ENCODE measurements at regions not wholly inside any gene's neighbourhood (a gene's known extent, or its start where the extent isn't known, plus 50 kb on each side); places are given as distances from the start of the nearest gene placed in this dataset.
"Not testable (repeated sequence)": the region's sequence is repeated elsewhere in the genome, so short reads cannot be mapped to it uniquely, and the experiment has no call there.

- H3K4me1 Mint-ChIP-seq (ENCODE audit: low read depth, unreplicated experiment), result peaks cover 21% of the 10 kb centered on the region
- H3K36me3 Mint-ChIP-seq (ENCODE audit: insufficient read depth, unreplicated experiment), result no peaks in the 10 kb centered on the region
- CTCF ChIA-PET, result no interaction called here
- H3K27me3 Mint-ChIP-seq (ENCODE audit: unreplicated experiment), result peaks cover 8% of the 10 kb centered on the region
- intact Hi-C loops (cut with micrococcal nuclease; ENCODE audit: unreplicated experiment), result loop anchor here (10.0 kb wide), 1 partner anchor 842 kb away; no protein-coding TSS in a partner anchor
- no peaks in the 10 kb centered on the region for H3K9me3 Mint-ChIP-seq (ENCODE audit: low read depth, unreplicated experiment)
- BruUV-seq (replicated peaks), result no TSS peak
- H3K4me3 Mint-ChIP-seq (ENCODE audit: low read depth, unreplicated experiment), result no peak overlapping the region
- H3K27ac Mint-ChIP-seq (ENCODE audit: unreplicated experiment), result no peak overlapping the region
- no peak for TF ChIP-seq CTCF (IDR thresholded peaks at IDR 0.05; ENCODE audit: unreplicated experiment)
- no peak for DNase-seq
These were observed 94.4 kb upstream of the MPP7 start for GRCh38 chr10:28397229-28397628.

DNA sequence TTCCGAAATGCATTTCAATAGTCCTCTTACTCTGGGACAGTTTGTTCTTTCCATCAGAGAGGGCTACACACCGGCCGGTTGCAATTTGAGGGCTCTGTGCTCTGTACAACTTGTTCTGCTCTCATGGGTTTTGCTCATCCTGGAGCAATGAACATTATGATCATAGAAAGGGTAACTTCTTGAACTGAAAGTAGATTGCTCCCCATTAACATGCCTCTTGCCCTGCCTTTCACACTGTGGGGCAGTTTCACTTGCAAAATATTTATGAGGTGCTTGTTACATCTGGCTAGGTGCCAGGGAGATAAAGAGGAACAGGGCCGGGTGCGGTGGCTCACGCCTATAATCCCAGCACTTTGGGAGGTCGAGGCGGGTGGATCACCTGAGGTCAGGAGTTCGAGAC lies 97.3 kb upstream of the MPP7 start:
- no peaks in the 10 kb centered on the region for H3K36me3 Mint-ChIP-seq (ENCODE audit: insufficient read depth, unreplicated experiment)
- H3K27ac Mint-ChIP-seq (ENCODE audit: unreplicated experiment), result no peak overlapping the region
- TF ChIP-seq CTCF (IDR thresholded peaks at IDR 0.05; ENCODE audit: unreplicated experiment), result no peak
- peaks cover 10% of the 10 kb centered on the region for H3K27me3 Mint-ChIP-seq (ENCODE audit: unreplicated experiment)
- CTCF ChIA-PET, result interaction anchor here (1.1 kb wide), 1 partner anchor 11 kb away, joined by 5 read pairs; no protein-coding TSS in a partner anchor
- no TSS peak for BruUV-seq (replicated peaks)
- H3K4me3 Mint-ChIP-seq (ENCODE audit: low read depth, unreplicated experiment), result no peak overlapping the region
- H3K9me3 Mint-ChIP-seq (ENCODE audit: low read depth, unreplicated experiment), result no peaks in the 10 kb centered on the region
- intact Hi-C loops (cut with micrococcal nuclease; ENCODE audit: unreplicated experiment), result no loop called here
- peaks cover 21% of the 10 kb centered on the region for H3K4me1 Mint-ChIP-seq (ENCODE audit: low read depth, unreplicated experiment)
- no peak for DNase-seq

DNA sequence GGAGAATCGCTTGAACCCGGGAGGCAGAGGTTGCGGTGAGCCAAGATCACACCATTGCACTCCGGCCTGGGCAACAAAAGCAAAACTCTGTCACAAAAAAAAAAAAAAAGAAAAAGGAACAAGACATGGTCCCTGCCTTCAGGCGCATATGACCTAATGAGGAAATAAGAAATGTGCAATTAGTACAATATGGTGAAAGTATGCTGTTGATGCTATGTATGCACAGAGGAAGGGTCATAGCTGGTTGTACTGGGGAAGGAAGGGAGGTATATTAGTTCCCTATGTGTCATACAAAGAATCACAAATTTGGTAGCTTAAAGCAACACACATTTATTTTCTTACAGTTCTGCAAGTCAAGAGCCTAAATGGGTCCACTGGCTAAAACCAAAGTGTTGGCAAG lies 97.8 kb upstream of the MPP7 start:
- Mint-ChIP-seq H3K9me3 (ENCODE audit: low read depth, unreplicated experiment) (no peaks in the 10 kb centered on the region), H3K4me1 (ENCODE audit: low read depth, unreplicated experiment) (peaks cover 21% of the 10 kb centered on the region), H3K36me3 (ENCODE audit: insufficient read depth, unreplicated experiment) (no peaks in the 10 kb centered on the region), H3K27me3 (ENCODE audit: unreplicated experiment) (peaks cover 10% of the 10 kb centered on the region), H3K4me3 (ENCODE audit: low read depth, unreplicated experiment) (no peak overlapping the region), H3K27ac (ENCODE audit: unreplicated experiment) (no peak overlapping the region)
- DNase-seq, result no peak
- TF ChIP-seq CTCF (IDR thresholded peaks at IDR 0.05; ENCODE audit: unreplicated experiment), result no peak
- BruUV-seq (replicated peaks), result no TSS peak
- intact Hi-C loops (cut with micrococcal nuclease; ENCODE audit: unreplicated experiment), result no loop called here
- CTCF ChIA-PET, result interaction anchor here (1.1 kb wide), 1 partner anchor 10 kb away, joined by 5 read pairs; no protein-coding TSS in a partner anchor

DNA sequence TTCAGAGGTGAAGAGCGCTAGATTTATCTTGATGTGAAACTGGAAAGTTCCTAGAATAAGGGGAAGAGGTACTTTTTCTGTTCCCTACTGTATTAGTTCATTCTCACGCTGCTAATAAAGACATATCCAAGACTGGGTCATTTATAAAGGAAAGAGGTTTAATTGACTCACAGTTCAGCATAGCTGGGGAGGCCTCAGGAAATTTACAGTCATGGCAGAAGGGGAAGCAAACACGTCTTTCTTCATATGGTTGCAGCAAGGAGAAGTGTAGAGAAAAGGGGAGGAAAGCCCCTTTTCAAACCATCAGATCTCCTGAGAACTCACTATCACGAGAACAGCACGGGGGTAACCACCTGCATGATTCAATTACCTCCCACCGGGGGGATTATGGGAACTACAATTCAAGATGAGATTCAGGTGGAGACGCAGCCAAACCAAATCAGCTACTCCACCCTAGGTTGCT lies 99.8 kb upstream of the MPP7 start:
- H3K27ac Mint-ChIP-seq (ENCODE audit: unreplicated experiment); intact Hi-C loops (cut with micrococcal nuclease; ENCODE audit: unreplicated experiment); BruUV-seq (replicated peaks); CTCF ChIA-PET; H3K9me3 Mint-ChIP-seq (ENCODE audit: low read depth, unreplicated experiment); H3K4me3 Mint-ChIP-seq (ENCODE audit: low read depth, unreplicated experiment); DNase-seq; H3K36me3 Mint-ChIP-seq (ENCODE audit: insufficient read depth, unreplicated experiment): not testable (repeated sequence)
- Mint-ChIP-seq H3K27me3 (ENCODE audit: unreplicated experiment) (peaks cover 11% of the 10 kb centered on the region), H3K4me1 (ENCODE audit: low read depth, unreplicated experiment) (peaks cover 21% of the 10 kb centered on the region)

DNA sequence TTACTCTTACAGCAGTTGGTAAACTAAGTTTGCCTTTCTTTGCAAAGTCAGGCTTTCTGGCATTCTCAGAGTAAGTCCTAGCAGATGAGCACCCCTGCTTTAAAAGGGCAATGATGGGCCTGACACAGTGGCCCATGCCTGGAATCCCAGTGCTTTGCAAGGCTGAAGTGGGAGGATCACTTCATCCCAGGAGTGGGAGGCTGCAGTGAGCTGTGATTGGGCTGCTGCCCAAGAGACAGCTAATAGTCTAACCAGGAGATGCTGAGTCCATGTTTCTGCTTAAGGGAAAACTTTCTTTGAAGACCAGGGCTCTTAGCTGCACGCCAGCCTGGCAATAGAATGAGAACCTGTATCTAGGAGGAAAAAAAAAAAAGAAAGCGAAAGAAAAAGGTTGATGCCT lies 100.2 kb upstream of the MPP7 start:
- DNase-seq, result no peak
- no peaks in the 10 kb centered on the region for H3K9me3 Mint-ChIP-seq (ENCODE audit: low read depth, unreplicated experiment)
- no peaks in the 10 kb centered on the region for H3K36me3 Mint-ChIP-seq (ENCODE audit: insufficient read depth, unreplicated experiment)
- CTCF ChIA-PET, result no interaction called here
- no TSS peak for BruUV-seq (replicated peaks)
- H3K27ac Mint-ChIP-seq (ENCODE audit: unreplicated experiment), result no peak overlapping the region
- no peak overlapping the region for H3K4me3 Mint-ChIP-seq (ENCODE audit: low read depth, unreplicated experiment)
- peaks cover 15% of the 10 kb centered on the region for H3K27me3 Mint-ChIP-seq (ENCODE audit: unreplicated experiment)
- TF ChIP-seq CTCF (IDR thresholded peaks at IDR 0.05; ENCODE audit: unreplicated experiment), result no peak
- intact Hi-C loops (cut with micrococcal nuclease; ENCODE audit: unreplicated experiment), result no loop called here
- peaks cover 23% of the 10 kb centered on the region for H3K4me1 Mint-ChIP-seq (ENCODE audit: low read depth, unreplicated experiment)

All from Calu3 (cell line).